HEK293 (cell line): ENCODE measurements at regions not wholly inside any gene's neighbourhood (a gene's known extent, or its start where the extent isn't known, plus 50 kb on each side); places are given as distances from the start of the nearest gene placed in this dataset.

Experiments
- CTCF ChIA-PET: fragments of 350-600 bp; formaldehyde crosslinking; extraction: SDS; loops from one replicate; lab custom pipeline; 2021; ENCODE audit warnings: antibody characterized with exemption; lab: Yijun Ruan, JAX
- POLR2A ChIA-PET: fragments of 300-600 bp; formaldehyde crosslinking; extraction: SDS; loops from one replicate; lab custom pipeline; 2020; ENCODE audit warnings: antibody characterized with exemption, inconsistent platforms; lab: Yijun Ruan, JAX
- H3K27ac ChIP-seq: fragments of 200-500 bp; sonication (Bioruptor generic); 2 replicates; pipeline ENCODE4 v1.5.1; 2014; ENCODE audit warnings: low read depth, low read length, control low read depth, inconsistent platforms; ENCODE audit errors: extremely low read depth
- H3K36me3 ChIP-seq, 2 experiments: fragments of 200-500 bp in 1 of 2; sonication (Bioruptor generic) in 1 of 2; 1 replicate in 1 of 2; 2 replicates in 1 of 2; pipeline ENCODE4 v1.5.1; 2014 to 2017; ENCODE audit warnings: inconsistent platforms in 2 of 2, low read length in 2 of 2; ENCODE audit not compliant: control insufficient read depth in 2 of 2, insufficient read depth in 1 of 2
- H3K4me1 ChIP-seq: fragments of 200-500 bp; sonication (Bioruptor generic); 2 replicates; pipeline ENCODE4 v1.5.1; 2014; ENCODE audit warnings: mild to moderate bottlenecking, low read length, inconsistent platforms; ENCODE audit not compliant: control insufficient read depth, insufficient read depth
- H3K4me3 ChIP-seq: 2 replicates; pipeline ENCODE4 v1.5.1; 2011; ENCODE audit warnings: low read depth, mild to moderate bottlenecking, control low read depth, low read length, moderate library complexity
- H3K9me3 ChIP-seq: fragments of 200-500 bp; sonication (Bioruptor generic); 2 replicates; pipeline ENCODE4 v1.5.1; 2014; ENCODE audit warnings: low read depth, low read length, inconsistent platforms; ENCODE audit not compliant: control insufficient read depth, insufficient read depth
- BCL11B ChIP-seq: fragments of 450-650 bp; formaldehyde crosslinking; IDR thresholded peaks from 2 replicates; pipeline ENCODE4 v1.5.1; 2016; ENCODE audit warnings: low read depth, missing biosample characterization, missing genetic modification characterization
- PRDM6 ChIP-seq: fragments of 450-650 bp; formaldehyde crosslinking; IDR thresholded peaks from 2 replicates; pipeline ENCODE4 v1.5.1; 2017; ENCODE audit warnings: missing biosample characterization, missing genetic modification characterization
- SALL2 ChIP-seq: fragments of 450-650 bp; formaldehyde crosslinking; IDR thresholded peaks from 2 replicates; pipeline ENCODE4 v1.5.0; 2017; ENCODE audit warnings: missing biosample characterization, mild to moderate bottlenecking, missing genetic modification characterization, borderline replicate concordance
- ZBTB10 ChIP-seq: fragments of 450-650 bp; formaldehyde crosslinking; IDR thresholded peaks from 2 replicates; pipeline ENCODE4 v1.5.1; 2016; ENCODE audit warnings: missing biosample characterization, missing genetic modification characterization
- ZBTB48 ChIP-seq: fragments of 450-650 bp; formaldehyde crosslinking; IDR thresholded peaks from 2 replicates; pipeline ENCODE4 v1.5.1; 2016; ENCODE audit warnings: missing biosample characterization, missing genetic modification characterization
- ZFHX2 ChIP-seq: fragments of 450-650 bp; formaldehyde crosslinking; conservative IDR thresholded peaks from 2 replicates; pipeline ENCODE4 v1.5.1; 2016; ENCODE audit warnings: missing biosample characterization, missing genetic modification characterization
- ZIC2 ChIP-seq: fragments of 450-650 bp; formaldehyde crosslinking; IDR thresholded peaks from 2 replicates; pipeline ENCODE4 v1.5.1; 2016; ENCODE audit warnings: missing biosample characterization, missing genetic modification characterization
- ZNF157 ChIP-seq: fragments of 450-650 bp; formaldehyde crosslinking; IDR thresholded peaks from 2 replicates; pipeline ENCODE4 v1.5.1; 2016; ENCODE audit warnings: missing biosample characterization, missing genetic modification characterization
- ZNF16 ChIP-seq: fragments of 450-650 bp; formaldehyde crosslinking; IDR thresholded peaks from 2 replicates; pipeline ENCODE4 v1.5.1; 2016; ENCODE audit warnings: low read depth, missing biosample characterization, missing genetic modification characterization
- ZNF2 ChIP-seq: fragments of 450-650 bp; formaldehyde crosslinking; IDR thresholded peaks from 2 replicates; pipeline ENCODE4 v1.5.1; 2016; ENCODE audit warnings: missing biosample characterization, missing genetic modification characterization
- ZNF23 ChIP-seq: fragments of 450-650 bp; formaldehyde crosslinking; IDR thresholded peaks from 2 replicates; pipeline ENCODE4 v1.5.1; 2016; ENCODE audit warnings: missing biosample characterization, missing genetic modification characterization, borderline replicate concordance
- ZNF239 ChIP-seq: fragments of 450-650 bp; formaldehyde crosslinking; IDR thresholded peaks from 2 replicates; pipeline ENCODE4 v1.5.1; 2016; ENCODE audit warnings: missing biosample characterization, missing genetic modification characterization
- ZNF366 ChIP-seq: fragments of 450-650 bp; formaldehyde crosslinking; conservative IDR thresholded peaks from 2 replicates; pipeline ENCODE4 v1.5.1; 2016; ENCODE audit warnings: missing biosample characterization, missing genetic modification characterization
- ZNF394 ChIP-seq: fragments of 450-650 bp; formaldehyde crosslinking; IDR thresholded peaks from 2 replicates; pipeline ENCODE4 v1.5.1; 2016; ENCODE audit warnings: missing biosample characterization, missing genetic modification characterization, mild to moderate bottlenecking, moderate library complexity, borderline replicate concordance
- ZNF473 ChIP-seq: fragments of 450-650 bp; formaldehyde crosslinking; IDR thresholded peaks from 2 replicates; pipeline ENCODE4 v1.5.1; 2017; ENCODE audit warnings: missing biosample characterization, missing genetic modification characterization
- ZNF48 ChIP-seq: fragments of 450-650 bp; formaldehyde crosslinking; IDR thresholded peaks from 2 replicates; pipeline ENCODE4 v1.5.1; 2016; ENCODE audit warnings: missing biosample characterization, missing genetic modification characterization
- ZNF544 ChIP-seq: fragments of 450-650 bp; formaldehyde crosslinking; IDR thresholded peaks from 2 replicates; pipeline ENCODE4 v1.5.0; 2017; ENCODE audit warnings: missing biosample characterization, missing genetic modification characterization
- ZNF580 ChIP-seq: fragments of 450-650 bp; formaldehyde crosslinking; IDR thresholded peaks from 2 replicates; pipeline ENCODE4 v1.5.1; 2016; ENCODE audit warnings: missing biosample characterization, missing genetic modification characterization
- ZNF610 ChIP-seq: fragments of 450-650 bp; formaldehyde crosslinking; IDR thresholded peaks from 2 replicates; pipeline ENCODE4 v1.5.1; 2016; ENCODE audit warnings: missing biosample characterization, missing genetic modification characterization, borderline replicate concordance
- ZNF639 ChIP-seq: fragments of 450-650 bp; formaldehyde crosslinking; IDR thresholded peaks from 2 replicates; pipeline ENCODE4 v1.5.1; 2016; ENCODE audit warnings: missing biosample characterization, missing genetic modification characterization
- ZNF664 ChIP-seq: fragments of 450-650 bp; formaldehyde crosslinking; IDR thresholded peaks from 2 replicates; pipeline ENCODE4 v1.5.1; 2016; ENCODE audit warnings: missing biosample characterization, missing genetic modification characterization
- ZNF677 ChIP-seq: fragments of 450-650 bp; IDR thresholded peaks from 2 replicates; pipeline ENCODE4 v1.5.0; 2018; ENCODE audit warnings: missing biosample characterization, mild to moderate bottlenecking, missing genetic modification characterization, moderate library complexity
- ZNF776 ChIP-seq: fragments of 450-650 bp; formaldehyde crosslinking; IDR thresholded peaks from 2 replicates; pipeline ENCODE4 v1.5.0; 2017; ENCODE audit warnings: missing biosample characterization, missing genetic modification characterization, borderline replicate concordance
- ZNF843 ChIP-seq: fragments of 450-650 bp; formaldehyde crosslinking; IDR thresholded peaks from 2 replicates; pipeline ENCODE4 v1.5.1; 2016; ENCODE audit warnings: missing biosample characterization, missing genetic modification characterization
- TF ChIP-seq, protein P1 (sequence below): fragments of 450-650 bp; formaldehyde crosslinking; IDR thresholded peaks from 2 replicates; pipeline ENCODE4 v1.5.1; 2016; ENCODE audit warnings: missing biosample characterization, missing genetic modification characterization, low read depth
- TF ChIP-seq, protein P2 (sequence below): fragments of 450-650 bp; formaldehyde crosslinking; IDR thresholded peaks from 2 replicates; pipeline ENCODE4 v1.5.1; 2016; ENCODE audit warnings: missing biosample characterization, missing genetic modification characterization, low read depth

GRCh38 chr5:167594750-167595149 is 696.7 kb upstream of the WWC1 start:
- TF ChIP-seq ZNF639 (tag by site-specific recombination) (no peak), ZNF843 (tag by site-specific recombination) (no peak), ZNF16 (tag by site-specific recombination) (no peak), BCL11B (tag by site-specific recombination) (no peak), ZNF610 (tag by site-specific recombination) (no peak), ZNF48 (tag by site-specific recombination) (no peak), ZNF677 (tag by site-specific recombination) (no peak), ZIC2 (tag by site-specific recombination) (no peak), ZNF776 (tag by site-specific recombination) (no peak), ZNF23 (tag by site-specific recombination) (no peak), ZNF2 (tag by site-specific recombination) (no peak), ZNF473 (tag by site-specific recombination) (no peak), SALL2 (tag by site-specific recombination) (no peak)
- TF ChIP-seq, protein P1, sequence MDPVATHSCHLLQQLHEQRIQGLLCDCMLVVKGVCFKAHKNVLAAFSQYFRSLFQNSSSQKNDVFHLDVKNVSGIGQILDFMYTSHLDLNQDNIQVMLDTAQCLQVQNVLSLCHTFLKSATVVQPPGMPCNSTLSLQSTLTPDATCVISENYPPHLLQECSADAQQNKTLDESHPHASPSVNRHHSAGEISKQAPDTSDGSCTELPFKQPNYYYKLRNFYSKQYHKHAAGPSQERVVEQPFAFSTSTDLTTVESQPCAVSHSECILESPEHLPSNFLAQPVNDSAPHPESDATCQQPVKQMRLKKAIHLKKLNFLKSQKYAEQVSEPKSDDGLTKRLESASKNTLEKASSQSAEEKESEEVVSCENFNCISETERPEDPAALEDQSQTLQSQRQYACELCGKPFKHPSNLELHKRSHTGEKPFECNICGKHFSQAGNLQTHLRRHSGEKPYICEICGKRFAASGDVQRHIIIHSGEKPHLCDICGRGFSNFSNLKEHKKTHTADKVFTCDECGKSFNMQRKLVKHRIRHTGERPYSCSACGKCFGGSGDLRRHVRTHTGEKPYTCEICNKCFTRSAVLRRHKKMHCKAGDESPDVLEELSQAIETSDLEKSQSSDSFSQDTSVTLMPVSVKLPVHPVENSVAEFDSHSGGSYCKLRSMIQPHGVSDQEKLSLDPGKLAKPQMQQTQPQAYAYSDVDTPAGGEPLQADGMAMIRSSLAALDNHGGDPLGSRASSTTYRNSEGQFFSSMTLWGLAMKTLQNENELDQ (tag by site-specific recombination) = no peak
- ChIA-PET CTCF (interaction anchor here (0.6 to 0.7 kb wide), 2 partner anchors 12 to 208 kb away, joined by 3 read pairs; no protein-coding TSS in a partner anchor), POLR2A (no interaction called here)
- no peaks in the 10 kb centered on the region for H3K9me3 ChIP-seq
- no peak overlapping the region for H3K27ac ChIP-seq
- no peaks in the 10 kb centered on the region for H3K4me1 ChIP-seq
- H3K4me3 ChIP-seq = no peak overlapping the region
- H3K36me3 ChIP-seq = no peaks in the 10 kb centered on the region

- ChIA-PET POLR2A (no interaction called here), CTCF (interaction anchor here (0.6 to 0.7 kb wide), 2 partner anchors 13 to 208 kb away, joined by 3 read pairs; no protein-coding TSS in a partner anchor)
- no peaks in the 10 kb centered on the region for H3K9me3 ChIP-seq
- no peak overlapping the region for H3K4me3 ChIP-seq
- no peaks in the 10 kb centered on the region for H3K36me3 ChIP-seq
- H3K27ac ChIP-seq = no peak overlapping the region
- no peaks in the 10 kb centered on the region for H3K4me1 ChIP-seq
- TF ChIP-seq ZNF664 (tag by site-specific recombination) (no peak), ZBTB10 (no peak), ZNF544 (tag by site-specific recombination) (no peak), ZBTB48 (tag by site-specific recombination) (no peak), ZNF580 (no peak), ZNF239 (tag by site-specific recombination) (no peak), PRDM6 (tag by site-specific recombination) (no peak), ZNF394 (tag by site-specific recombination) (no peak), ZNF366 (tag by site-specific recombination) (no peak), ZNF157 (no peak), ZFHX2 (tag by site-specific recombination) (no peak)
- TF ChIP-seq, protein P2, sequence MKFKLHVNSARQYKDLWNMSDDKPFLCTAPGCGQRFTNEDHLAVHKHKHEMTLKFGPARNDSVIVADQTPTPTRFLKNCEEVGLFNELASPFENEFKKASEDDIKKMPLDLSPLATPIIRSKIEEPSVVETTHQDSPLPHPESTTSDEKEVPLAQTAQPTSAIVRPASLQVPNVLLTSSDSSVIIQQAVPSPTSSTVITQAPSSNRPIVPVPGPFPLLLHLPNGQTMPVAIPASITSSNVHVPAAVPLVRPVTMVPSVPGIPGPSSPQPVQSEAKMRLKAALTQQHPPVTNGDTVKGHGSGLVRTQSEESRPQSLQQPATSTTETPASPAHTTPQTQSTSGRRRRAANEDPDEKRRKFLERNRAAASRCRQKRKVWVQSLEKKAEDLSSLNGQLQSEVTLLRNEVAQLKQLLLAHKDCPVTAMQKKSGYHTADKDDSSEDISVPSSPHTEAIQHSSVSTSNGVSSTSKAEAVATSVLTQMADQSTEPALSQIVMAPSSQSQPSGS (tag by site-specific recombination) = no peak
Observed at GRCh38 chr5:167595196-167595595, 696.2 kb upstream of the WWC1 start.
